Astrocyte of the cerebellum (primary cell): ENCODE measurements at regions not wholly inside any gene's neighbourhood (a gene's known extent, or its start where the extent isn't known, plus 50 kb on each side); places are given as distances from the start of the nearest gene placed in this dataset.

Source experiments
- DNase-seq: peaks from one replicate; pipeline ENCODE4 v3.0.0-alpha.2; 2011; ENCODE audit warnings: low read depth
- H3K4me3 ChIP-seq: 2 replicates; pipeline ENCODE4 v1.5.1; 2011; ENCODE audit warnings: mild to moderate bottlenecking, low read depth, low read length, moderate library complexity
- in situ Hi-C: cut with HindIII; loops from 2 replicates; pipeline ENCODE4 v1.10.0; 2017; ENCODE audit warnings: low sequenced_read_pairs
- TF ChIP-seq, protein P1 (sequence below): IDR thresholded peaks from 2 replicates; pipeline ENCODE4 v1.5.1; 2012; ENCODE audit warnings: low read length, low read depth, moderate library complexity, mild to moderate bottlenecking; ENCODE audit errors: missing control alignments

DNA sequence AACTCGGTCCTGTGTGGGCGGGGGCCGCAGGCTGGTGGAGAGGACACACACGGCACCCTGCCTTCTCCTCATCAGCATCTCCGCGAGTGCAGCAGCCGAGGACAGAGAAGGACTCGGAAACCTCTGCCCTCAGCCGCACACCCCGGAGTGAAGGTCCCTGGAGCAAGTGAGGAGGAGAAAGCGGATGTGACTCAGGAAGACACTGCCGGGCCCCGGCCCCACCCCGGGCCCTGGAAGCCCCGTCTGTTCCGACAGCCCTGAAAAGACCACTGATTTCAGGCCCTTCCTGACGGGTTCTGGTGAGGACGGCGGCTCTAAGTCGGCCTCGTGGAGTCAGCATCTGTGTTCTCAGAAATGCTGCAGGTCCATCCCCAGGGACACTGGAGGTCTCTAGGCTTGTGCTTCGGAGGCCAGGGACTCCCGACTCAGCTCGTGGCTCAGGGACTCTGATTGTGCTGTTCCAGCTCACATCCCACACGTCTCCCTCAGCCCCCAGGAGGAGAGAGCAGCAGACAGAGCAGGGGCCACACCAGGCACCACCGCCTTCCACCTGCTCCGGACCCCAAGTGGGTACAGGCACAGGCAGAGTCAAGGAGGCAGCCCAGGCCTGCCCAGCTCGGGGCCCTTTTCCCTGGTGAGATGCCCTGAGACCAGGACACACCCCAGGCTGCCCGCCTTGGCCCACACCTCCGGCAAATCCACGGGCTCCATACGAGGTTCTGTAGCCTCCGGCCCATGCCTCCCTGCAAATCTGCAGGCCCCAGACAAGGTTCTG lies 134.5 kb upstream of the NKX1-1 start:
- TF ChIP-seq, protein P1, sequence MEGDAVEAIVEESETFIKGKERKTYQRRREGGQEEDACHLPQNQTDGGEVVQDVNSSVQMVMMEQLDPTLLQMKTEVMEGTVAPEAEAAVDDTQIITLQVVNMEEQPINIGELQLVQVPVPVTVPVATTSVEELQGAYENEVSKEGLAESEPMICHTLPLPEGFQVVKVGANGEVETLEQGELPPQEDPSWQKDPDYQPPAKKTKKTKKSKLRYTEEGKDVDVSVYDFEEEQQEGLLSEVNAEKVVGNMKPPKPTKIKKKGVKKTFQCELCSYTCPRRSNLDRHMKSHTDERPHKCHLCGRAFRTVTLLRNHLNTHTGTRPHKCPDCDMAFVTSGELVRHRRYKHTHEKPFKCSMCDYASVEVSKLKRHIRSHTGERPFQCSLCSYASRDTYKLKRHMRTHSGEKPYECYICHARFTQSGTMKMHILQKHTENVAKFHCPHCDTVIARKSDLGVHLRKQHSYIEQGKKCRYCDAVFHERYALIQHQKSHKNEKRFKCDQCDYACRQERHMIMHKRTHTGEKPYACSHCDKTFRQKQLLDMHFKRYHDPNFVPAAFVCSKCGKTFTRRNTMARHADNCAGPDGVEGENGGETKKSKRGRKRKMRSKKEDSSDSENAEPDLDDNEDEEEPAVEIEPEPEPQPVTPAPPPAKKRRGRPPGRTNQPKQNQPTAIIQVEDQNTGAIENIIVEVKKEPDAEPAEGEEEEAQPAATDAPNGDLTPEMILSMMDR: no peak
- in situ Hi-C loops: no loop called here
- no peak overlapping the region for H3K4me3 ChIP-seq
- DNase-seq: no peak

DNA sequence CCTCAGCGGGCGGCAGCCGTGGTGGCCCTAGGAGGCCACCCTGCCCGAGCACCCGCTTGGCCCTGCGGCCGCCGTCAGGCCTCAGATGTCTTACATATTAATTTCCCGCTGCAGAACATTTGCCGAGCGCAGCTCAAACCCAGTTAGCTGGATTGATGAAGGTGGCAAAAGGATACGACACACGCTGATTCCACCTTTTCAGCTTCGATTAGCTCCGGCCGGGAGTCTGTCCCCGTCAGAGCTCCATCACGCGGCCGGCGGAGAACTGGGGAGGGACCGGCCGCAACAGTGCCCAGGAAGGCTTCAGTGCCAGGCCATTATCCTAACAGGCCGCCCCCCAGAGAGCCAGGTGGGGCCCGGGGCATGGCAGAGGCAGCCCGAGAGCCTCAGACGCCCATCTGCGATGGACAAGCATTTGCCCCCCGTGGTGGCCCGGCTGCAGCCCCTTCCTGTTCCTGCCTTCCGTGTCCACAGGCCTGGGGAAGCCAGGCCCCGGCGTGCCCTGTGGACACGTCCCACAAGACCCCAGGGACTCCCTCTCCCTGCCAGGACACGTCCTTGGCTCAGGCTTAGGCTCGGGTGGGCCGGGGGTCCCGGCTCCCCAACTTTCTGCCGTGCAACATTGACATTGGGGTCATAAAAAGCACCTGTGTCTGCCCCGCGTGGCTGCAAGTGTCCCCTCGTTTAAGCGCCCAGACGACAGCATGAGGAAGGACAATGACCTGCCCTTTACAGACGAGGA lies 133.8 kb upstream of the NKX1-1 start:
- TF ChIP-seq, protein P1: no peak
- no peak overlapping the region for H3K4me3 ChIP-seq
- DNase-seq: no peak
- in situ Hi-C loops: no loop called here

DNA sequence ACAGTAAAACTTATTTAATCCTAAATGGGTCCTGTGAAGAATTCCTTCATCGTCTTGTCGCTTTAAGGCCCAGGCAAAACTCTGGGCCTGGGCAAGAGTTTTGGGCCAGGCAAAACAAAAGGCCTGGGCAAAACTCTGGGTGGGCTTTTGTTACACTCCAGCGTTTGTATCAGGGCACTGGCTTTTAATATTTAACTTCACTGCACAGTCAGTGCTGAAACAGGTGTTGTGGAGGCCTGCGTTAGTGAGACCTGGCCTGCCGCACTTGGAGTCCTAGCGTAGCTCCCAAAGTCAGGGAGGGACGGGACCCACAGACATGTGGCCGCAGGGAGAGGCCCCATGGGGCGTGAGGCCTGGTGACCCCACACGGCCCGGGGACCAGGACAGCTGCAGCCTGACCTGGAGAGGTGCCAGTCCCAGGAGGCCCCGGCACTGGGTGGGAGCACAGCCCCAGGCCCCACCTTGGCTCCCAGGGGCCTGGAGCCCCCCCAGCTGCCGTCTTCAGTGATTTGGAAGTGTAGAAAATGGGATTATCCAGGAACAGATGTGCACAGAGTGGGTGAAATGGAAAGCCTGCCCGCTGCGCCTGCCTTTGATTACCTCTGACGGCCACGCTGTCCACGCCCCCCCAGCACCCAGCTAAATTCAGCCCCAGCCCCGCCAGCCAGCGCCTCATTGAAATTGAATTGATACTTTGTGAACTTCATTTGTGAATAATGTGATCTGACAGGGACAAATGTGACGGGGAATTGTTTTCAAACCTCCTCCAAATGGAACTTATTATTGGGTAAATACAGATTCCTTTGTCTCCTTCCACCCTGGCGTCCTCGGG lies 132.9 kb upstream of the NKX1-1 start:
- in situ Hi-C loops: no loop called here
- no peak overlapping the region for H3K4me3 ChIP-seq
- no peak for DNase-seq
- TF ChIP-seq, protein P1: no peak

DNA sequence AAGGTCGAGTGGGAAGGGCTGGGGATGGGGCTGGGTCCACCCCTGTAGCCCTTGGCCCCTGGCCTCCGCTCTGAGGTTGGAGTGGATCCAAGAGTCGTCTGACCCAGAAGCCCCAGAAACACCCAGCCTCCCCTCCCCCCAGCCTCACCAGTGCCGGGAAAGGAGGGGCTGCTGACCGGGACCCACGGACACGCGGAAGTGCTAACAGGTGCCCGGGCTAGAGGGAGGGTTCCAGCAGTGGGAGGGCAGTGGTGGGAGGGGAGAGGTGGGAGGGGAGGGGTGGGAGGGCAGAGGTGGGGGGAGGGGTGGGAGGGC lies 131.8 kb upstream of the NKX1-1 start:
- in situ Hi-C loops: no loop called here
- no peak for DNase-seq
- TF ChIP-seq, protein P1: no peak
- no peak overlapping the region for H3K4me3 ChIP-seq

DNA sequence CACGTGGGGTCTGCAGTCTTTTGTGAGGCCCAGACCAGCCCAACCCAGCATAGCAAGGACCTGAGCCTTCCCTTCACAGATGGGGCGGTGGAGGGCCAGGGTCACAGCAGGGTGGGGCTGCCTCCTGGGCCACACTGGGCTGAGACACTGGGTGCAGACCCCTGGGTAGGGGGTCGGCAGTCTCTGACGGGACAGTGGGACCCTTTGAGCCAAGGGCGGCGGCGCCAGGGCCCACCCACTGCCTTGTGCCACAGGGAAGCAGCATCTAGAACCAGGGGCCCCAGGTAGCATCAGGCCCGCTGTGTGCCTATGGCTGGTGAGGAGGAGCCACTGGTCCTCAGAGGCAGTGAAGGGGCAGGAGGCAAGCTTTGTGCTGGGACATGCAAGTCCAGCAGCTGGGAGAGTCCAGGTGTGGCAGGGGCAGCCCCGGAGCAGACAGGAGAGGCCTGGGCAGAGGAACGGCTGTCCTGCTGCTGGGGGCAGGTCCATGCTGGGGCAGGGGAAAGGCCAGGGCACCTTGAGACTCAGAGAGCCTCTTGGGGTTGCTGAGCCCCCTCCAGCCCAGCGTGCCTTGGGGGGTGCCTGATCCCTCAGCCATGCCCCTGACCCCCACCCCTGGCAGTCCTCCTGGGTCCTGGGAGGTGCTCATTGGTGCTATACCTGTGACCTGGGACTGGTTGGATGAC lies 131.3 kb upstream of the NKX1-1 start:
- TF ChIP-seq, protein P1: no peak
- in situ Hi-C loops: no loop called here
- no peak for DNase-seq
- no peak overlapping the region for H3K4me3 ChIP-seq
